HEK293 (cell line): ENCODE measurements at regions not wholly inside any gene's neighbourhood (a gene's known extent, or its start where the extent isn't known, plus 50 kb on each side); places are given as distances from the start of the nearest gene placed in this dataset.

Source experiments
- CTCF ChIA-PET: fragments of 350-600 bp; formaldehyde crosslinking; extraction: SDS; loops from one replicate; lab custom pipeline; 2021; ENCODE audit warnings: antibody characterized with exemption; lab: Yijun Ruan, JAX
- POLR2A ChIA-PET: fragments of 300-600 bp; formaldehyde crosslinking; extraction: SDS; loops from one replicate; lab custom pipeline; 2020; ENCODE audit warnings: antibody characterized with exemption, inconsistent platforms; lab: Yijun Ruan, JAX
- H3K27ac ChIP-seq: fragments of 200-500 bp; sonication (Bioruptor generic); 2 replicates; pipeline ENCODE4 v1.5.1; 2014; ENCODE audit warnings: low read depth, low read length, control low read depth, inconsistent platforms; ENCODE audit errors: extremely low read depth
- H3K36me3 ChIP-seq, 2 experiments: fragments of 200-500 bp in 1 of 2; sonication (Bioruptor generic) in 1 of 2; 1 replicate in 1 of 2; 2 replicates in 1 of 2; pipeline ENCODE4 v1.5.1; 2014 to 2017; ENCODE audit warnings: inconsistent platforms in 2 of 2, low read length in 2 of 2; ENCODE audit not compliant: control insufficient read depth in 2 of 2, insufficient read depth in 1 of 2
- H3K4me1 ChIP-seq: fragments of 200-500 bp; sonication (Bioruptor generic); 2 replicates; pipeline ENCODE4 v1.5.1; 2014; ENCODE audit warnings: mild to moderate bottlenecking, low read length, inconsistent platforms; ENCODE audit not compliant: control insufficient read depth, insufficient read depth
- H3K4me3 ChIP-seq: 2 replicates; pipeline ENCODE4 v1.5.1; 2011; ENCODE audit warnings: low read depth, mild to moderate bottlenecking, control low read depth, low read length, moderate library complexity
- H3K9me3 ChIP-seq: fragments of 200-500 bp; sonication (Bioruptor generic); 2 replicates; pipeline ENCODE4 v1.5.1; 2014; ENCODE audit warnings: low read depth, low read length, inconsistent platforms; ENCODE audit not compliant: control insufficient read depth, insufficient read depth
- BCL6B ChIP-seq: fragments of 450-650 bp; formaldehyde crosslinking; IDR thresholded peaks from 2 replicates; pipeline ENCODE4 v1.5.1; 2017; ENCODE audit warnings: missing biosample characterization, missing genetic modification characterization
- CTCF ChIP-seq: fragments of 450-650 bp; formaldehyde crosslinking; IDR thresholded peaks from 2 replicates; pipeline ENCODE4 v1.5.1; 2016; ENCODE audit warnings: missing biosample characterization, missing genetic modification characterization
- EGR2 ChIP-seq: fragments of 450-650 bp; formaldehyde crosslinking; IDR thresholded peaks from 2 replicates; pipeline ENCODE4 v1.5.1; 2016; ENCODE audit warnings: low read depth, missing biosample characterization, missing genetic modification characterization
- ELK4 ChIP-seq: IDR thresholded peaks from 2 replicates; pipeline ENCODE4 v1.6.1; 2011; ENCODE audit warnings: mild to moderate bottlenecking, low read depth, low read length, borderline replicate concordance
- GFI1B ChIP-seq: fragments of 450-650 bp; formaldehyde crosslinking; IDR thresholded peaks from 2 replicates; pipeline ENCODE4 v1.5.1; 2016; ENCODE audit warnings: missing biosample characterization, missing genetic modification characterization
- GLI2 ChIP-seq: fragments of 450-650 bp; formaldehyde crosslinking; IDR thresholded peaks from 2 replicates; pipeline ENCODE4; 2017; ENCODE audit warnings: missing biosample characterization, missing genetic modification characterization, low read depth, borderline replicate concordance
- HIC1 ChIP-seq: fragments of 450-650 bp; formaldehyde crosslinking; IDR thresholded peaks from 2 replicates; pipeline ENCODE4 v1.5.1; 2016; ENCODE audit warnings: missing biosample characterization, missing genetic modification characterization
- HOXD13 ChIP-seq: sonication (generic); formaldehyde crosslinking; IDR thresholded peaks from 2 replicates; pipeline ENCODE4 v1.8.0; 2022; ENCODE audit warnings: missing genetic modification reagents, borderline replicate concordance
- INSM2 ChIP-seq: fragments of 450-650 bp; formaldehyde crosslinking; IDR thresholded peaks from 2 replicates; pipeline ENCODE4 v1.5.1; 2016; ENCODE audit warnings: missing biosample characterization, missing genetic modification characterization
- PBX3 ChIP-seq: sonication (generic); formaldehyde crosslinking; IDR thresholded peaks from 2 replicates; pipeline ENCODE4 v1.8.1; 2022; ENCODE audit warnings: mild to moderate bottlenecking, moderate library complexity, missing genetic modification reagents
- PRDM1 ChIP-seq: fragments of 450-650 bp; formaldehyde crosslinking; IDR thresholded peaks from 2 replicates; pipeline ENCODE4; 2016; ENCODE audit warnings: missing biosample characterization, missing genetic modification characterization
- SALL2 ChIP-seq: fragments of 450-650 bp; formaldehyde crosslinking; IDR thresholded peaks from 2 replicates; pipeline ENCODE4 v1.5.0; 2017; ENCODE audit warnings: missing biosample characterization, mild to moderate bottlenecking, missing genetic modification characterization, borderline replicate concordance
- SCRT2 ChIP-seq: fragments of 450-650 bp; formaldehyde crosslinking; IDR thresholded peaks from 2 replicates; pipeline ENCODE4 v1.5.1; 2016; ENCODE audit warnings: missing biosample characterization, missing genetic modification characterization
- SP2 ChIP-seq: fragments of 450-650 bp; formaldehyde crosslinking; IDR thresholded peaks from 2 replicates; pipeline ENCODE4 v1.5.1; 2016; ENCODE audit warnings: missing biosample characterization, missing genetic modification characterization
- ZBTB20 ChIP-seq: fragments of 450-650 bp; formaldehyde crosslinking; IDR thresholded peaks from 2 replicates; pipeline ENCODE4 v1.5.1; 2016; ENCODE audit warnings: missing biosample characterization, missing genetic modification characterization
- ZFP3 ChIP-seq: fragments of 450-650 bp; formaldehyde crosslinking; IDR thresholded peaks from 2 replicates; pipeline ENCODE4 v1.5.1; 2016; ENCODE audit warnings: low read depth, missing biosample characterization, missing genetic modification characterization
- ZNF335 ChIP-seq: fragments of 450-650 bp; formaldehyde crosslinking; conservative IDR thresholded peaks from 2 replicates; pipeline ENCODE4 v1.5.1; 2016; ENCODE audit warnings: missing biosample characterization, missing genetic modification characterization
- ZNF366 ChIP-seq: fragments of 450-650 bp; formaldehyde crosslinking; conservative IDR thresholded peaks from 2 replicates; pipeline ENCODE4 v1.5.1; 2016; ENCODE audit warnings: missing biosample characterization, missing genetic modification characterization
- ZNF37A ChIP-seq: fragments of 450-650 bp; IDR thresholded peaks from 2 replicates; pipeline ENCODE4 v1.5.1; 2018; ENCODE audit warnings: missing biosample characterization, missing genetic modification characterization
- ZNF423 ChIP-seq: fragments of 450-650 bp; formaldehyde crosslinking; IDR thresholded peaks from 2 replicates; pipeline ENCODE4 v1.5.1; 2016; ENCODE audit warnings: missing biosample characterization, missing genetic modification characterization
- ZNF704 ChIP-seq: fragments of 450-650 bp; formaldehyde crosslinking; IDR thresholded peaks from 2 replicates; pipeline ENCODE4 v1.5.1; 2016; ENCODE audit warnings: missing biosample characterization, missing genetic modification characterization
- ZXDB ChIP-seq: fragments of 450-650 bp; formaldehyde crosslinking; IDR thresholded peaks from 2 replicates; pipeline ENCODE4 v1.5.1; 2016; ENCODE audit warnings: missing biosample characterization, missing genetic modification characterization

GRCh38 chr3:124250053-124250452 is 258.1 kb upstream of the ROPN1 start:
- no peak overlapping the region for H3K27ac ChIP-seq
- no peak overlapping the region for H3K4me3 ChIP-seq
- ChIA-PET CTCF (interaction anchor here (0.9 to 2.2 kb wide), 2 partner anchors 10 to 31 kb away, joined by 3 to 5 read pairs; no protein-coding TSS in a partner anchor), POLR2A (no interaction called here)
- no peaks in the 10 kb centered on the region for H3K4me1 ChIP-seq
- no peaks in the 10 kb centered on the region for H3K36me3 ChIP-seq
- no peaks in the 10 kb centered on the region for H3K9me3 ChIP-seq
- TF ChIP-seq EGR2 (tag by site-specific recombination) (peak; percentile 44; the same call in 1 of the 2 replicates), BCL6B (no peak)

- Histone ChIP-seq H3K27ac (no peak overlapping the region), H3K9me3 (no peaks in the 10 kb centered on the region), H3K4me1 (no peaks in the 10 kb centered on the region), H3K4me3 (no peak overlapping the region), H3K36me3 (no peaks in the 10 kb centered on the region)
- ChIA-PET CTCF (no interaction called here), POLR2A (no interaction called here)
- no peak for TF ChIP-seq ZNF335 (tag by site-specific recombination)
- TF ChIP-seq CTCF (tag by site-specific recombination): no peak
- TF ChIP-seq PBX3: no peak
- TF ChIP-seq PRDM1 (tag by site-specific recombination): no peak
- TF ChIP-seq HIC1 (tag by site-specific recombination): no peak
- no peak for TF ChIP-seq ZNF366 (tag by site-specific recombination)
- no peak for TF ChIP-seq ZNF37A (tag by site-specific recombination)
- TF ChIP-seq SALL2 (tag by site-specific recombination): no peak
- TF ChIP-seq ELK4: no peak
- TF ChIP-seq ZXDB (tag by site-specific recombination): no peak
- no peak for TF ChIP-seq ZFP3 (tag by site-specific recombination)
- TF ChIP-seq SP2 (tag by site-specific recombination): no peak
- TF ChIP-seq HOXD13 (CRISPR knock-in tag): no peak
- TF ChIP-seq ZBTB20 (tag by site-specific recombination): no peak
- no peak for TF ChIP-seq GFI1B (tag by site-specific recombination)
- TF ChIP-seq ZNF704 (tag by site-specific recombination): no peak
- TF ChIP-seq GLI2: no peak
- TF ChIP-seq ZNF423 (tag by site-specific recombination): no peak
- no peak for TF ChIP-seq INSM2
- no peak for TF ChIP-seq SCRT2 (tag by site-specific recombination)
These were observed 264.2 kb upstream of the ROPN1 start for GRCh38 chr3:124256156-124256555.
